HL-60 (cell line): ENCODE measurements at regions not wholly inside any gene's neighbourhood (a gene's known extent, or its start where the extent isn't known, plus 50 kb on each side); places are given as distances from the start of the nearest gene placed in this dataset.

ENCODE experiments used
- DNase-seq, 2 experiments: peaks; one replicate each; pipeline ENCODE4 v3.0.0-alpha.2; 2010 to 2020; ENCODE audit warnings: low read depth in 1 of 2, low spot score in 1 of 2
- H3K27ac ChIP-seq: fragments of 250-450 bp; sonication (Bioruptor Pico); replicated peaks from 2 replicates; pipeline ENCODE4 v1.5.1; 2020; ENCODE audit warnings: mild to moderate bottlenecking, moderate library complexity
- H3K27me3 ChIP-seq: fragments of 250-450 bp; sonication (Bioruptor Pico); 2 replicates; pipeline ENCODE4 v1.5.1; 2021; ENCODE audit warnings: mild to moderate bottlenecking, moderate library complexity; ENCODE audit not compliant: insufficient read depth, poor library complexity, severe bottlenecking
- H3K4me3 ChIP-seq: replicated peaks from 2 replicates; pipeline ENCODE4 v1.5.1; 2011; ENCODE audit warnings: mild to moderate bottlenecking, control low read depth, low read length; ENCODE audit not compliant: insufficient read depth
- GABPA ChIP-seq: IDR thresholded peaks from 2 replicates; pipeline ENCODE4 v1.6.1; 2012; ENCODE audit warnings: low read depth
- POLR2AphosphoS5 ChIP-seq: IDR thresholded peaks from 2 replicates; pipeline ENCODE4 v1.6.1; 2012; ENCODE audit warnings: low read depth
- SPI1 ChIP-seq: IDR thresholded peaks from 2 replicates; pipeline ENCODE4 v1.6.1; 2012; ENCODE audit warnings: low read depth, mild to moderate bottlenecking, borderline replicate concordance
- TF ChIP-seq, protein P1 (sequence below): IDR thresholded peaks from one replicate; pipeline ENCODE4 v1.5.1; 2011; ENCODE audit warnings: low read length, control low read depth, inconsistent platforms; ENCODE audit not compliant: insufficient read depth
- TF ChIP-seq, protein P2 (sequence below): IDR thresholded peaks from 2 replicates; pipeline ENCODE4 v1.6.1; 2012; ENCODE audit warnings: low read depth; ENCODE audit not compliant: insufficient replicate concordance

DNA sequence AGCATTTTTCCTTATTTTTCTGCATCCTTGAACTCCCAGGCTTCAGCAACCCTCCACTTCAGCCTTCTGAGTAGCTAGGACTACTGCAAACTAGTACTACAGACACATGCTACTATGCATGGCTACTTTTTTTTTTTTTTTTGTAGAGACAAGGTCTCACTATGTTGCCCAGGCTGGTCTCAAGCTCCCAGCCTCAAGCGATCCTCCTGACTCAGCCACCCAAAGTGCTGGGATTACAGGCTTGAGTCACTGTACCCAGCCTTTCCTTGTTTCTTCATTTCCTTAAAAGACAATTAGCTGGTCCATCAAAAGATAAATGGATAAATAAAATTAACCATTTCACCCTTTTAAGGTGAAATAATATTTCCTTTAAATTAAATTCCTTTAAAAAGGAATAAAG lies 205.8 kb downstream of the SPTSSA start:
- Histone ChIP-seq H3K4me3 (no peak overlapping the region), H3K27me3 (no peaks in the 10 kb centered on the region), H3K27ac (no peak overlapping the region)
- TF ChIP-seq POLR2AphosphoS5: no peak
- TF ChIP-seq SPI1: no peak
- no peak for TF ChIP-seq GABPA
- DNase-seq: no peak

DNA sequence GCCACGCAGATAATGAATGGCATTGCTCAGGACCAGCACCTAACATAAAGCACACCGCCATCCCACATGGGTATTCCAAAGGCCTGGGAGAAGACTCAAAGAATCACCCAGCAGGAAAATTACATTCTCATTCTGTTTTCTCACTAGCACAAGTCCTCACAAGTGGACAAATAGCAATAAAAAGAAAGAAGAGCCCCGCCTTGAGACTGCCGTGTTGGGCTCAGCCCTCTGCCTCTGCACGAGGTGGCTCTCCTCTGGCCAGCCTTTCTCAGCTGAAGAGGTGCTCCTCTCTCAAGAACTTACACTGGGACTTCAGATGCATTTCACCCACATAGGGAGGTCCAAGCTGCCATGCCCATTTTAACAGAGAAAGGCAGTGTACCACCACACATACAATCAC lies 207.5 kb downstream of the SPTSSA start:
- TF ChIP-seq SPI1 (no peak), POLR2AphosphoS5 (no peak), GABPA (no peak)
- TF ChIP-seq, protein P1, sequence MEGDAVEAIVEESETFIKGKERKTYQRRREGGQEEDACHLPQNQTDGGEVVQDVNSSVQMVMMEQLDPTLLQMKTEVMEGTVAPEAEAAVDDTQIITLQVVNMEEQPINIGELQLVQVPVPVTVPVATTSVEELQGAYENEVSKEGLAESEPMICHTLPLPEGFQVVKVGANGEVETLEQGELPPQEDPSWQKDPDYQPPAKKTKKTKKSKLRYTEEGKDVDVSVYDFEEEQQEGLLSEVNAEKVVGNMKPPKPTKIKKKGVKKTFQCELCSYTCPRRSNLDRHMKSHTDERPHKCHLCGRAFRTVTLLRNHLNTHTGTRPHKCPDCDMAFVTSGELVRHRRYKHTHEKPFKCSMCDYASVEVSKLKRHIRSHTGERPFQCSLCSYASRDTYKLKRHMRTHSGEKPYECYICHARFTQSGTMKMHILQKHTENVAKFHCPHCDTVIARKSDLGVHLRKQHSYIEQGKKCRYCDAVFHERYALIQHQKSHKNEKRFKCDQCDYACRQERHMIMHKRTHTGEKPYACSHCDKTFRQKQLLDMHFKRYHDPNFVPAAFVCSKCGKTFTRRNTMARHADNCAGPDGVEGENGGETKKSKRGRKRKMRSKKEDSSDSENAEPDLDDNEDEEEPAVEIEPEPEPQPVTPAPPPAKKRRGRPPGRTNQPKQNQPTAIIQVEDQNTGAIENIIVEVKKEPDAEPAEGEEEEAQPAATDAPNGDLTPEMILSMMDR: no peak
- TF ChIP-seq, protein P2, sequence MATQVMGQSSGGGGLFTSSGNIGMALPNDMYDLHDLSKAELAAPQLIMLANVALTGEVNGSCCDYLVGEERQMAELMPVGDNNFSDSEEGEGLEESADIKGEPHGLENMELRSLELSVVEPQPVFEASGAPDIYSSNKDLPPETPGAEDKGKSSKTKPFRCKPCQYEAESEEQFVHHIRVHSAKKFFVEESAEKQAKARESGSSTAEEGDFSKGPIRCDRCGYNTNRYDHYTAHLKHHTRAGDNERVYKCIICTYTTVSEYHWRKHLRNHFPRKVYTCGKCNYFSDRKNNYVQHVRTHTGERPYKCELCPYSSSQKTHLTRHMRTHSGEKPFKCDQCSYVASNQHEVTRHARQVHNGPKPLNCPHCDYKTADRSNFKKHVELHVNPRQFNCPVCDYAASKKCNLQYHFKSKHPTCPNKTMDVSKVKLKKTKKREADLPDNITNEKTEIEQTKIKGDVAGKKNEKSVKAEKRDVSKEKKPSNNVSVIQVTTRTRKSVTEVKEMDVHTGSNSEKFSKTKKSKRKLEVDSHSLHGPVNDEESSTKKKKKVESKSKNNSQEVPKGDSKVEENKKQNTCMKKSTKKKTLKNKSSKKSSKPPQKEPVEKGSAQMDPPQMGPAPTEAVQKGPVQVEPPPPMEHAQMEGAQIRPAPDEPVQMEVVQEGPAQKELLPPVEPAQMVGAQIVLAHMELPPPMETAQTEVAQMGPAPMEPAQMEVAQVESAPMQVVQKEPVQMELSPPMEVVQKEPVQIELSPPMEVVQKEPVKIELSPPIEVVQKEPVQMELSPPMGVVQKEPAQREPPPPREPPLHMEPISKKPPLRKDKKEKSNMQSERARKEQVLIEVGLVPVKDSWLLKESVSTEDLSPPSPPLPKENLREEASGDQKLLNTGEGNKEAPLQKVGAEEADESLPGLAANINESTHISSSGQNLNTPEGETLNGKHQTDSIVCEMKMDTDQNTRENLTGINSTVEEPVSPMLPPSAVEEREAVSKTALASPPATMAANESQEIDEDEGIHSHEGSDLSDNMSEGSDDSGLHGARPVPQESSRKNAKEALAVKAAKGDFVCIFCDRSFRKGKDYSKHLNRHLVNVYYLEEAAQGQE: no peak
- Histone ChIP-seq H3K4me3 (no peak overlapping the region), H3K27ac (no peak overlapping the region), H3K27me3 (no peaks in the 10 kb centered on the region)
- DNase-seq: no peak

DNA sequence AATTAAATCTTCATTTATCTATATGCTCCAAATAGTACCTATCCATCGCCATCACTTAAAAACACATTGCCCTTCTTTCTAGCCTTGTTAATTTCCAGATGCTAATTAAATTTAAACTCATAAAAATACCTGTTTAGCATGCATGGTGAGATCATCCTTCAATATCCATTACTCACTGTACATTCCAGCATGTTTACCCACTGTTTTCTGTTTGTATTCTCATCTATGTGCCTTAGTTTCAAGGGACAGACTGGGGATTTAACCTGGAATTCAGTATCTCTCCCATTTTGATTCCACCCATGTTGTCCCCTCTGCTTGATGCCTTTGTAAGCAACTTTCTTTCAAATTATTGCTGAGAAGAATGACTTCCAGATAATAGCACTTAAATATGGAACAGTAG lies 208.0 kb downstream of the SPTSSA start:
- Histone ChIP-seq H3K4me3 (no peak overlapping the region), H3K27ac (no peak overlapping the region), H3K27me3 (no peaks in the 10 kb centered on the region)
- TF ChIP-seq, protein P1: no peak
- TF ChIP-seq GABPA (no peak), POLR2AphosphoS5 (no peak), SPI1 (no peak)
- TF ChIP-seq, protein P2: no peak
- no peak for DNase-seq

DNA sequence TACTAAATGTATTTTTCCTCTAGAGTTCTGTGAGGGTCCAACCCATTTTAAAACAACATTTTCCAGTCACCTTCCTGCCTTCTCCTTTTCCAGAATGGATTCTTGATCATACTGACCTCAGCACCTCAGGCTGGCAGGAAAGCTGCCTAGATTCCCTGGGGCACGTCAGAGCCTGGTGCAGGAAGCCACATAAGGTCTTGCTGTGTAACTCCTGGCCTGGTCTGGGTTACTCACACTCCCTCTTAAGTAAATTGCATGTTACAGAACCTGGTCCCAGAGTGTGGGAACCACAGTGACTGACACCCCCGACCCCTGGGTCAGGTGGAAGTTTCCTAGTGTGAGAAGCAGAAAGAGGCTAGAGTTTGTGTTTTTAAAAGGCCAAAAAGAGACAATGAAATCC lies 209.8 kb downstream of the SPTSSA start:
- Histone ChIP-seq H3K27me3 (no peaks in the 10 kb centered on the region), H3K27ac (no peak overlapping the region), H3K4me3 (no peak overlapping the region)
- DNase-seq: no peak
- TF ChIP-seq GABPA: no peak
- TF ChIP-seq, protein P2: no peak
- no peak for TF ChIP-seq POLR2AphosphoS5
- no peak for TF ChIP-seq SPI1
- TF ChIP-seq, protein P1: no peak
